WTC11 (cell line): ENCODE measurements at regions not wholly inside any gene's neighbourhood (a gene's known extent, or its start where the extent isn't known, plus 50 kb on each side); places are given as distances from the start of the nearest gene placed in this dataset.

Experiments used
- ATAC-seq: fragments of 200-7000 bp; cut with Tn5 transposase; 2 replicates; pipeline ENCODE4 v1.10.0; 2021; ENCODE audit warnings: mild to moderate bottlenecking, moderate library complexity
- CTCF ChIA-PET: fragments of 300-600 bp; sonication (Branson Sonifier 250); formaldehyde crosslinking; loops from one replicate; lab custom pipeline; 2021; ENCODE audit warnings: antibody characterized with exemption; lab: Charles Lee
- POLR2A ChIA-PET: fragments of 350-600 bp; sonication (Branson Sonifier 250); formaldehyde crosslinking; loops from one replicate; lab custom pipeline; 2021; ENCODE audit warnings: antibody characterized with exemption; lab: Charles Lee
- DNase-seq: peaks from one replicate; pipeline ENCODE4 v3.0.0; 2021; ENCODE audit warnings: low spot score
- H3K27ac Mint-ChIP-seq: 2 replicates; pipeline ENCODE4 v1.8.0; 2021; ENCODE audit warnings: mixed read lengths
- H3K27me3 Mint-ChIP-seq: 2 replicates; pipeline ENCODE4 v1.8.0; 2021; ENCODE audit warnings: low read depth, mild to moderate bottlenecking, moderate library complexity, mixed read lengths
- H3K36me3 Mint-ChIP-seq: 2 replicates; pipeline ENCODE4 v1.8.0; 2021; ENCODE audit warnings: mixed read lengths
- H3K4me1 Mint-ChIP-seq: 2 replicates; pipeline ENCODE4 v1.8.0; 2022; ENCODE audit warnings: mixed read lengths
- H3K4me3 Mint-ChIP-seq: 2 replicates; pipeline ENCODE4 v1.8.0; 2021; ENCODE audit warnings: mild to moderate bottlenecking, moderate library complexity, mixed read lengths
- H3K9me3 Mint-ChIP-seq: 2 replicates; pipeline ENCODE4 v1.8.0; 2021; ENCODE audit warnings: mixed read lengths
- AFF4 ChIP-seq: sonication (generic); formaldehyde crosslinking; IDR thresholded peaks from 2 replicates; pipeline ENCODE4 v1.8.1; 2023; ENCODE audit warnings: mild to moderate bottlenecking, missing genetic modification reagents, borderline replicate concordance
- CBFB ChIP-seq: sonication (generic); formaldehyde crosslinking; IDR thresholded peaks from 2 replicates; pipeline ENCODE4 v1.8.1; 2022; ENCODE audit warnings: mild to moderate bottlenecking, low read depth, missing genetic modification reagents
- E2F1 ChIP-seq: sonication (generic); formaldehyde crosslinking; IDR thresholded peaks from 2 replicates; pipeline ENCODE4 v1.8.0; 2022; ENCODE audit warnings: mild to moderate bottlenecking, missing genetic modification reagents
- GTF2I ChIP-seq: fragments of 250-450 bp; sonication (Bioruptor Pico); conservative IDR thresholded peaks from 2 replicates; pipeline ENCODE4 v1.4.0; 2021; ENCODE audit warnings: mild to moderate bottlenecking
- IRF1 ChIP-seq: sonication (generic); formaldehyde crosslinking; IDR thresholded peaks from 2 replicates; pipeline ENCODE4 v1.8.0; 2023; ENCODE audit warnings: missing genetic modification reagents
- MLX ChIP-seq: sonication (generic); formaldehyde crosslinking; IDR thresholded peaks from 2 replicates; pipeline ENCODE4 v1.8.1; 2023; ENCODE audit warnings: mild to moderate bottlenecking, missing genetic modification reagents, moderate library complexity
- MXD4 ChIP-seq: fragments of 250-450 bp; sonication (Bioruptor Pico); IDR thresholded peaks from 2 replicates; pipeline ENCODE4 v1.8.0; 2021; ENCODE audit warnings: mild to moderate bottlenecking, moderate library complexity, borderline replicate concordance
- NFE2L1 ChIP-seq: sonication (generic); formaldehyde crosslinking; IDR thresholded peaks from 2 replicates; pipeline ENCODE4 v1.8.1; 2023; ENCODE audit warnings: missing genetic modification reagents
- NR3C1 ChIP-seq: sonication (generic); formaldehyde crosslinking; conservative IDR thresholded peaks from 2 replicates; pipeline ENCODE4 v1.8.1; 2023; ENCODE audit warnings: low read depth, mild to moderate bottlenecking, missing genetic modification reagents
- PREB ChIP-seq: sonication (generic); formaldehyde crosslinking; IDR thresholded peaks from 2 replicates; pipeline ENCODE4 v1.8.1; 2022; ENCODE audit warnings: mild to moderate bottlenecking, missing genetic modification reagents, moderate library complexity, borderline replicate concordance
- SMAD4 ChIP-seq: sonication (generic); formaldehyde crosslinking; IDR thresholded peaks from 2 replicates; pipeline ENCODE4 v1.8.0; 2022; ENCODE audit warnings: mild to moderate bottlenecking, missing genetic modification reagents
- STAT6 ChIP-seq: sonication (generic); formaldehyde crosslinking; conservative IDR thresholded peaks from 2 replicates; pipeline ENCODE4 v1.8.1; 2023; ENCODE audit warnings: mild to moderate bottlenecking, low read depth, missing genetic modification reagents, moderate library complexity
- ZBTB21 ChIP-seq: sonication (generic); formaldehyde crosslinking; IDR thresholded peaks from 2 replicates; pipeline ENCODE4 v1.8.1; 2023; ENCODE audit warnings: mild to moderate bottlenecking, missing genetic modification reagents, borderline replicate concordance
- ZNF281 ChIP-seq: sonication (generic); formaldehyde crosslinking; IDR thresholded peaks from 2 replicates; pipeline ENCODE4 v1.8.0; 2023; ENCODE audit warnings: mild to moderate bottlenecking, missing genetic modification reagents
- ZSCAN18 ChIP-seq: fragments of 250-450 bp; sonication (Bioruptor Pico); IDR thresholded peaks from 2 replicates; pipeline ENCODE4 v2.1.2; 2022; ENCODE audit warnings: mild to moderate bottlenecking, moderate library complexity

GRCh38 chr10:130921461-130921860, 390.1 kb downstream of the TCERG1L start:
- ChIA-PET CTCF (no interaction called here), POLR2A (no interaction called here)
- H3K27me3 Mint-ChIP-seq: no peaks in the 10 kb centered on the region; the same call in 1 of the 2 replicates
- peaks cover 46% of the 10 kb centered on the region for H3K9me3 Mint-ChIP-seq
- TF ChIP-seq NFE2L1 (CRISPR knock-in tag) (no peak), AFF4 (CRISPR knock-in tag) (no peak), MXD4 (CRISPR knock-in tag) (no peak), MLX (no peak), ZBTB21 (CRISPR knock-in tag) (no peak), SMAD4 (CRISPR knock-in tag) (no peak), IRF1 (CRISPR knock-in tag) (no peak), ZSCAN18 (CRISPR knock-in tag) (no peak), CBFB (CRISPR knock-in tag) (no peak), STAT6 (no peak), PREB (no peak), NR3C1 (CRISPR knock-in tag) (no peak), GTF2I (CRISPR knock-in tag) (no peak), ZNF281 (CRISPR knock-in tag) (no peak), E2F1 (no peak)
- ATAC-seq (no peak), DNase-seq (no peak)
- H3K36me3 Mint-ChIP-seq: peaks cover 35% of the 10 kb centered on the region
- H3K27ac Mint-ChIP-seq: no peak overlapping the region
- H3K4me1 Mint-ChIP-seq: no peaks in the 10 kb centered on the region
- no peak overlapping the region for H3K4me3 Mint-ChIP-seq
